ENCODE measurements at regions not wholly inside any gene's neighbourhood (a gene's known extent, or its start where the extent isn't known, plus 50 kb on each side); places are given as distances from the start of the nearest gene placed in this dataset.

- TF ChIP-seq RAD21 (IDR thresholded peaks at IDR 0.05; ENCODE audit: low read depth) (no peak), ZFX (IDR thresholded peaks at IDR 0.05) (no peak), SP1 (IDR thresholded peaks at IDR 0.05; ENCODE audit: low read depth) (no peak), CEBPB (IDR thresholded peaks at IDR 0.05; ENCODE audit: low read depth) (no peak), EZH2phosphoT487 (IDR thresholded peaks at IDR 0.05; ENCODE audit: borderline replicate concordance) (no peak), ELF1 (IDR thresholded peaks at IDR 0.05; ENCODE audit: borderline replicate concordance, low read depth) (no peak), ZBTB33 (IDR thresholded peaks at IDR 0.05; ENCODE audit: extremely low read depth, insufficient replicate concordance, low read length) (no peak), CBX3 (IDR thresholded peaks at IDR 0.05; ENCODE audit: low read depth) (no peak), SRF (IDR thresholded peaks at IDR 0.05; ENCODE audit: low read depth) (no peak), POLR2A (IDR thresholded peaks at IDR 0.05; ENCODE audit: borderline replicate concordance, extremely low read depth, insufficient read depth, insufficient read length) (no peak), YY1 (IDR thresholded peaks at IDR 0.05; ENCODE audit: extremely low read depth, insufficient replicate concordance, low read depth, low read length) (no peak), FOSL1 (IDR thresholded peaks at IDR 0.05; ENCODE audit: low read depth) (no peak), ZNF274 (IDR thresholded peaks at IDR 0.05; ENCODE audit: low read depth, low read length) (no peak), REST (IDR thresholded peaks at IDR 0.05; ENCODE audit: low read depth) (no peak), ATF3 (IDR thresholded peaks at IDR 0.05) (no peak)
- Histone ChIP-seq H3K9ac (ENCODE audit: low read length) (no peak overlapping the region), H4K20me1 (ENCODE audit: insufficient read depth) (no peaks in the 10 kb centered on the region), H3K36me3 (ENCODE audit: control insufficient read depth in 1 of 2, insufficient read depth in 2 of 2, low read length in 2 of 2) (no peaks in the 10 kb centered on the region), H3K4me1 (ENCODE audit: control insufficient read depth in 1 of 2, insufficient read depth in 2 of 2, low read length in 2 of 2) (no peaks in the 10 kb centered on the region), H3K9me2 (ENCODE audit: insufficient read depth) (no peaks in the 10 kb centered on the region), H3K4me2 (ENCODE audit: low read length) (no peak overlapping the region), H3K79me2 (ENCODE audit: insufficient read depth, low read length) (no peaks in the 10 kb centered on the region), H3K27ac (ENCODE audit: low read depth, low read length) (no peak overlapping the region), H2AFZ (ENCODE audit: low read depth, low read length, poor library complexity, severe bottlenecking) (no peak overlapping the region), H3K4me3 (replicated peaks in 1 of 2; ENCODE audit: low read depth in 1 of 2, low read length in 2 of 2) (no peak overlapping the region), H3K9me3 (ENCODE audit: control insufficient read depth in 1 of 2, insufficient read depth in 1 of 2, low read depth in 1 of 2, low read length in 2 of 2) (peaks cover 3 to 5% of the 10 kb centered on the region in 2 experiments; a peak in 1 of 4 replicates), H3K27me3 (ENCODE audit: insufficient read depth, low read length) (no peaks in the 10 kb centered on the region)
- ATAC-seq: no peak
- no peak for DNase-seq (ENCODE audit: low read depth, low spot score)
- POLR2A ChIA-PET: no interaction called here
- CTCF ChIA-PET: no interaction called here
- BruUV-seq (replicated peaks): no TSS peak
- RAD21 ChIA-PET (ENCODE audit: low non-redundant PET in 1 of 2, low total read pairs in 2 of 2, uncharacterized antibody in 2 of 2, unreplicated experiment in 2 of 2): no interaction called here
- intact Hi-C loops (cut with micrococcal nuclease): no loop called here
These were observed 192.7 kb upstream of the SGCD start for GRCh38 chr5:156134216-156134615.
